Type B pancreatic cell (in vitro differentiated cells): ENCODE measurements at regions not wholly inside any gene's neighbourhood (a gene's known extent, or its start where the extent isn't known, plus 50 kb on each side); places are given as distances from the start of the nearest gene placed in this dataset.

Experiments
- DNase-seq: peaks from one replicate; pipeline ENCODE4 v3.0.0; 2021; ENCODE audit warnings: mixed read lengths; ENCODE audit not compliant: unreplicated experiment; ENCODE audit errors: extremely low spot score
- H3K27ac Mint-ChIP-seq: 2 replicates; pipeline ENCODE4 v1.8.0; 2021; ENCODE audit warnings: mild to moderate bottlenecking, mixed read lengths
- H3K27me3 Mint-ChIP-seq: 2 replicates; pipeline ENCODE4 v1.8.0; 2021; ENCODE audit warnings: mixed read lengths
- H3K36me3 Mint-ChIP-seq: 2 replicates; pipeline ENCODE4 v1.8.0; 2021; ENCODE audit warnings: mixed read lengths
- H3K4me1 Mint-ChIP-seq: one replicate; pipeline ENCODE4 v1.8.0; 2021; ENCODE audit warnings: mixed read lengths; ENCODE audit not compliant: unreplicated experiment
- H3K4me3 Mint-ChIP-seq: 2 replicates; pipeline ENCODE4 v1.8.0; 2021; ENCODE audit warnings: mild to moderate bottlenecking, mixed read lengths
- H3K9me3 Mint-ChIP-seq: 2 replicates; pipeline ENCODE4 v1.8.0; 2021; ENCODE audit warnings: mixed read lengths
- TF ChIP-seq, protein P1 (sequence below): fragments of 200-600 bp; sonication (generic); conservative IDR thresholded peaks from 2 replicates; pipeline ENCODE4 v1.5.0; 2021; ENCODE audit warnings: antibody characterized with exemption, mild to moderate bottlenecking

DNA sequence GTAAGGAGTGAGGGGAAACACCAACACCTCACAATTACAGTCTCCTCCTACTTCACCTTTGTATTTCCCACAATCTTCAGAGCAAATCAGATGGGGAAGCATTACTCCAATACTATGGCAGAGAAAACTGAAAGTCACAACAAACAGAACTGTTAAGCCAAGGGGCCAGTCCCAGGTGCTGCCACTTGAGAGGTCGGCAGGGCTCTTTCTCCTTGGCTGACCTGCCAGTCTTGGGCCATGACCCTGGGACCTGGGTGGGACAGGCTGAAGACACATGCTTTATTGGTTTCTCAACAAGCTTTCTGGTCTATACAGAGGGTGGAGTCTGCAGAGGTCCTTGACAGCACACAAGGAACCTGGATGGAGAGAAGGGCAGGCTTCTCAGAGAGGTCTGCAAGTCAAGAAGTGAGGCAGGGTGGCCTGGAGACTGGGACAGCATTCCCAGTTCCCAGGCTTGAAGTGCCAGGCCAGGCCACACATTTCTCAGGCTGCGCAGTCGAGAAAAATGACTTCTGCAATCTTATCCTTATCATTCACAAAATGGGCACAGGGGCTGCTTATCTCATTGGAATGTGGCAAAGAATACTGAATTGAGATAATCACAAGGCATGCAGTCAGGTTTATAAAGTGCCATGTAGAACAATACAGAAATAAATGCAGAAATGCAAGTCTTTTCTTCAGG, 301.0 kb downstream of the CXCL12 start:
- Mint-ChIP-seq H3K27ac (no peak overlapping the region), H3K36me3 (no peaks in the 10 kb centered on the region), H3K4me3 (no peak overlapping the region), H3K9me3 (no peaks in the 10 kb centered on the region), H3K4me1 (peaks cover 11% of the 10 kb centered on the region), H3K27me3 (no peaks in the 10 kb centered on the region)
- DNase-seq: no peak
- TF ChIP-seq, protein P1, sequence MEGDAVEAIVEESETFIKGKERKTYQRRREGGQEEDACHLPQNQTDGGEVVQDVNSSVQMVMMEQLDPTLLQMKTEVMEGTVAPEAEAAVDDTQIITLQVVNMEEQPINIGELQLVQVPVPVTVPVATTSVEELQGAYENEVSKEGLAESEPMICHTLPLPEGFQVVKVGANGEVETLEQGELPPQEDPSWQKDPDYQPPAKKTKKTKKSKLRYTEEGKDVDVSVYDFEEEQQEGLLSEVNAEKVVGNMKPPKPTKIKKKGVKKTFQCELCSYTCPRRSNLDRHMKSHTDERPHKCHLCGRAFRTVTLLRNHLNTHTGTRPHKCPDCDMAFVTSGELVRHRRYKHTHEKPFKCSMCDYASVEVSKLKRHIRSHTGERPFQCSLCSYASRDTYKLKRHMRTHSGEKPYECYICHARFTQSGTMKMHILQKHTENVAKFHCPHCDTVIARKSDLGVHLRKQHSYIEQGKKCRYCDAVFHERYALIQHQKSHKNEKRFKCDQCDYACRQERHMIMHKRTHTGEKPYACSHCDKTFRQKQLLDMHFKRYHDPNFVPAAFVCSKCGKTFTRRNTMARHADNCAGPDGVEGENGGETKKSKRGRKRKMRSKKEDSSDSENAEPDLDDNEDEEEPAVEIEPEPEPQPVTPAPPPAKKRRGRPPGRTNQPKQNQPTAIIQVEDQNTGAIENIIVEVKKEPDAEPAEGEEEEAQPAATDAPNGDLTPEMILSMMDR: no peak

DNA sequence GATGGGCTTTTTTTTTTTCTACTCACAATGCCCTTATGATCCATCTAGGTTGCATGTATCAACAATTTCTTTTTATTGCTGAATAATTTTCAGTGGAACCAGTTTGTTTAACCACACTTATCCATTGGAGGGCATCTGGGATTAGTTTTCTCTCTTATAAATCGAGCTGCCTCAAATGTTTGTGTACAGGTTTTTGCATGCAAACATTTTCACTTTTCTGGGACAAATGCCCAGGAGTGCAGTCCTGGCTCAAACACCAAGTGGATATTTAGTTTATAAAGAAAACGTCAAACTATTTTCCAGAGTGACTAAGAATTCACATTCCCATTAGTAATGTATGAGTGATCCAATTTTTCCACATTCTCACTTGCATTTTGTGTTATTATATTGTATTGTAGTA, 313.4 kb downstream of the CXCL12 start:
- TF ChIP-seq, protein P1: no peak

DNA sequence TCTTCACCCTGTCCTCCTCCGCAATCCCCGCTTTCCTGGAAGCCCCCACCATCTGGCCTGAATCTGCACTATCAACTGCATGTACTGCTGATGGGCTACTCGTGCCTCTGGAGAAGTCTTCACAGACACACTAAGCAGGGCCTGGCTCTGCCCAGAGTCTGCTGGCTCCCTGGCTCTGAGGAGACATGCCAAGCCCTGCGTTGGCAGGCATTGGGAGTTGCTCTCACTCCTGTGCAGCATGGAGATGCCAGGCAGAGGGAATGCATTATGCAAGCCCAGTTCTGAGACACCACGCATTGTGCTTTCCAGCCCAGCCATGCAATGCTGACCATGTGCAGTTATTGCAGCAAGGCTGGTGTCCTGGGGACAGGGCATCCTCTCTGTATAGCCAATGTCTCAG, 314.6 kb downstream of the CXCL12 start:
- DNase-seq: no peak
- Mint-ChIP-seq H3K4me3 (no peak overlapping the region), H3K27me3 (peaks cover 9% of the 10 kb centered on the region), H3K9me3 (peaks cover 6% of the 10 kb centered on the region), H3K27ac (no peak overlapping the region), H3K4me1 (peaks cover 18% of the 10 kb centered on the region), H3K36me3 (no peaks in the 10 kb centered on the region)
- TF ChIP-seq, protein P1: no peak

More for the DNA sequence above, 313.4 kb downstream of the CXCL12 start:
- Mint-ChIP-seq H3K9me3 (peaks cover 6% of the 10 kb centered on the region), H3K36me3 (no peaks in the 10 kb centered on the region), H3K4me3 (no peak overlapping the region), H3K27me3 (peaks cover 9% of the 10 kb centered on the region), H3K27ac (no peak overlapping the region), H3K4me1 (peaks cover 7% of the 10 kb centered on the region)
- DNase-seq: no peak

DNA sequence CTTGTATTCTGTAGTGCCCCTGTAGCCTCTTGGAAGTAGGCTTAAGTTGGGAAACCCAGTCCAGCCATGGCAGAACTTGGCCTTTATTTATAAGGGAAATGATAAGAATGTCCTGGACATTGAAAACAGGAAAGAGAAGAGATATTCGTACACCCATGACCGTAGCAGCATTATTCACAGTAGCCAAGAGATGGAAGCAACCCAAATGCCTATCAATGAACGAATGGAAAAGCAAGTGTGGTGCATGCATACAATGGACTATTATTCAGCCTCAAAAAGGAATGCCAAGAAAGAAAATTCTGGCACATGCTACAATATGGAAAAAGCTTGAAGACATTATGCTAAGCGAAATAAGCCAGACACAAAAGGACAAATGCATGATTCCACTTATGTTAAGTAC, 315.3 kb downstream of the CXCL12 start:
- no peak overlapping the region for H3K27ac Mint-ChIP-seq
- H3K4me1 Mint-ChIP-seq: peaks cover 18% of the 10 kb centered on the region
- H3K4me3 Mint-ChIP-seq: no peak overlapping the region
- H3K36me3 Mint-ChIP-seq: no peaks in the 10 kb centered on the region
- H3K27me3 Mint-ChIP-seq: peaks cover 9% of the 10 kb centered on the region
- H3K9me3 Mint-ChIP-seq: no peaks in the 10 kb centered on the region
- TF ChIP-seq, protein P1: no peak
- no peak for DNase-seq

DNA sequence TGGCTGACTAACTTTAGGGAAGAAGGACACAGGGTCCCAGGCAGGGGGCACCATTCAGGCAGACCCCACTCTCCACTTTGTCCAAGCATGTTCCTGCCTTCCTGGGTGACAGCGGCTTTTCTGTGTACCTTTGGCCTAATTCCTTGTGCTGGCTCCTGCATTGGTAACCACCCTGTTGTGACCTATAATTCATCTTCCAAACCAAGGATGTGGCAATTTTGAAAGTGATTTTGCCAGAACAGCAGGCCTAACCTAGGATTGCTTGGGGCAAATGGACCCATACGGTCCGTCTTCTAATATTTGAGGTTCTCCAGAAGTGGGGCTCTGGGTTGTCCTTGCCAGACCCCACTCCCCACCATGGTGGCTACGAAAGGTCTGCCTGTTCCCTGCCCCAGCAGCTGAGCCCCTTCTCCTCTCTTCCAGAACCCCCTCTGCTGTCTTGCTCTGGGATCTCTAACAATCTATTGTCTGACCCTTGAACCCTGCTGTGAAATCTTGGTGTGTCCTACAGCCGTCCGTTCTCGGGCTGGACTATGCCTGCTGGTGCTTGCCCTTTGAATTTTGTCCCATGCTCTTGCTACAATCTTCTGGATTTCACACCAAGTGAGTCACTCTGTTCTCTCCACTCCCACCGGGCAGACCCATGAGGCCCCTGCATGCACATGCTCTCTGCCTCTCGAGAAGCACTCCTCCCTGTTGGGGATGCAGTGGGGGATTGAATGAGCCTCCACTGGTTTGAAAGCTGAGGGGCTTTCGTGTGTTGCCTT, 316.0 kb downstream of the CXCL12 start:
- TF ChIP-seq, protein P1: no peak
- Mint-ChIP-seq H3K27ac (no peak overlapping the region), H3K27me3 (peaks cover 9% of the 10 kb centered on the region), H3K36me3 (no peaks in the 10 kb centered on the region), H3K4me3 (no peak overlapping the region), H3K9me3 (no peaks in the 10 kb centered on the region), H3K4me1 (peaks cover 18% of the 10 kb centered on the region)
- DNase-seq: no peak
